GM18511 (cell line): ENCODE measurements at regions not wholly inside any gene's neighbourhood (a gene's known extent, or its start where the extent isn't known, plus 50 kb on each side); places are given as distances from the start of the nearest gene placed in this dataset.

Experiments used
- ATAC-seq: cut with Tn5 transposase; IDR thresholded peaks from one replicate; pipeline ENCODE4 v1.9.1; 2021; ENCODE audit warnings: mild to moderate bottlenecking, moderate library complexity; ENCODE audit not compliant: unreplicated experiment

DNA sequence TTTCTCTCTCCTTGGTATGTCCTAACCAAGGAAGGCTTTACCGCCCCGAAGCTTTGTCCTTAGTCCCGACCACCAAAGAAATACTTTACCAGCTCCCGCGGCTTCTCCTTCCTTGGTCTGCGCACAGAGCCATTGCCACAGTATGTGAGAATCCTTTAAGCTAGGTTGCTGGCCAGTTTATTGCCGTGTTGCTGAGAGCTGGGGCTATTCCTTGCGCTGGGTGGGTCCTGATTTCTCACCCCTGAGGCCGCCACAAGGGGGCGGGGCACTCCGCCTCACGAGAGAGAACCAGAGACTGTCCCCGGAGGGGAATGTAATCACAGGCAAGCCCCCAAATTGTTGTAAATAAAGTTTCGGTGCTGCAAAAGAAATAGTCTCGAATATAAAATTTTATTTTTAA is 331.0 kb upstream of the PCDH10 start:
- no peak for ATAC-seq

DNA sequence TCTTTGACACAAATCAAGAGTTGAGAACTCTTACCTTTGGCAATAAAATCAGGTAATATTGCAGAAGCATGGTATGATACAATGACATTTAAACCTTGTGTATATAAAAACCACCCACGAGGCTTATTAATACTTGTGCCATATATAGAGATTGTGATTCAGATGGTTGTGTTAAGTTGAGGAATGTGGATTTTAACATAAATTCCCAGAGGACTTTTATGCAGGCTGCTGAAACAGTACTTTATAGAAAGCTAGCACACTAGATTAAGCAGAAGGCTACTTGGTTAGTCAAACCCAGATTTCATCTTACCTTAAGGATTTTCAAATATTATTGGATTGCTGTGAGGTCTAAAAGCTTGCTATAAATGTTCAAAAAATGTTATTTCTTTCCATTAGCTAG is 325.7 kb upstream of the PCDH10 start:
- ATAC-seq: no peak

DNA sequence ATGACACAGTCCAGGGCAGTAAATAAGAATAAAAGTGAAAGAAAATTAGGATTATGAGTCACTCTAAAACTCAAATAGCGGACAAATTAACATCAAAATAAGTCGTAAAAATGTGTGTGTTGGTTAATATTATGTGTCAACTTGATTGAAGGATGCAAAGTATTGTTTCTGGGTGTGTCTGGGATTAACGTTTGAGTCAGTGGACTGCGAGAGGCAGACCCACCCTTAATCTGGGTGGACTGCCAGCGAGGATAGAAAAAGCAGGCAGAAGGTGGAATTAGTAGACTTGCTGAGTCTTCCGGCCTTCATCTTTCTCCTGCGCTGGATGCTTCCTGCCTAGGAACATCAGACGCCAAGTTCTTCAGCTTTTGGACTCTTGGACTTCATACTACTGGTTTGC is 324.3 kb upstream of the PCDH10 start:
- ATAC-seq: no peak

GRCh38 chr4:132827522-132827921 is 321.6 kb upstream of the PCDH10 start:
- ATAC-seq: peak; percentile 72

DNA sequence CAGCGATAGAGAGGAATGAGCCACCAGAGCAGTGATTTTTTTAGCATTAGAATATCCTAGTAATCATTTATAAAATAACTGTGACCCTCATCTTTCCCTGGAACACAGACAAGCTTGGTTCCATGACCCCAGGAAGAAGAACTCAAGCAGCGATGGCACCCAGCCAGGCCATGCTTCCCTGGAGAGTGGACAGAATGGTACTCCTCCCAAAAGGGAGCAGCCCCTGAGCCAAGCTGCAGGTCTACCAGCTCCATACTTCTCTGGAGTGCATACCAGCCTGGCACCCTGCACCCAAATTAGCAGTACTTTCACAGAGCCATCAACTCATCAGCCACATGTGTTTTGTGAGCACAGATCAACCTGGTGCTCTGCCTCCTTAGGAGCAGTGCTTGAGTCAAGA is 310.9 kb upstream of the PCDH10 start:
- no peak for ATAC-seq

GRCh38 chr4:132839070-132839469 is 310.0 kb upstream of the PCDH10 start:
- ATAC-seq: no peak

DNA sequence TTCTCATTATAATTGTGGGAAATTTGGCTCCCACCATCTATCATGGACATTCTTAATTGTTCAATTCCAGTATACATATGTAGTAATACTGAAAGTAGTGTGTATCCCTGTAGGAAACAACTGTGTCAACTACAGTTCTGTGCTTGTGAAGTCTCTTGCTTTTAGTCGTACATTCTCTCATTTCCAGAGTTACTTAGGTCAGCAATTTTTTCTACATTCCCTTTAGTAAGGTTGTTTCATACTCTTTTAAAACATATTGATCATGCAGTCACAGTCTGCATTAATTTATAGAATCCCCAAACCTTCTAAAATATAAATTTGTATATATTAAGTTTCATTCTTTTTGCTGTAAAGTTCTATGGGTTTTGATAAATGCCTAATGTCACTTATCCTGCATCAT is 289.2 kb upstream of the PCDH10 start:
- ATAC-seq: no peak

GRCh38 chr4:132860976-132861375 is 288.1 kb upstream of the PCDH10 start:
- no peak for ATAC-seq

GRCh38 chr4:132863619-132864018 is 285.5 kb upstream of the PCDH10 start:
- no peak for ATAC-seq

- ATAC-seq: no peak
Observed at GRCh38 chr4:132865458-132865857, 283.6 kb upstream of the PCDH10 start.

DNA sequence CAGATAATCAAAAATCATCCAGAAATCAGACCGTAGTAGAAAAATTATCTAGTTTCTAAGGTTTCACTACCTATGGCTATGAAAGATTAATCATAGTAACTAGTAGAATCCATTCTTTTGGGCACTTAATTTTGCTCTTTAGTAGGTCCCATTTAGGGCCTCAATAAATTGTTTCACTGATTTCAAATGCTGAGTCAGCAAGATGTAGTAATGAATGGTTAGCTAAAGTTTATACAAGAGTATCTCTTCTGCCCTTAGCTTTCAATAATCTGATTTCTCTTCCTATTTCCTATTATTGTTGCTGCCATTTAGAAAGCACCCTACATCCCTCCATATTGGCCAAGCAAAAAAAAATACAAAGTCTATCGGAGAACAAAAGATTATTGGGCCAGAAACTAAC is 283.2 kb upstream of the PCDH10 start:
- ATAC-seq: no peak

DNA sequence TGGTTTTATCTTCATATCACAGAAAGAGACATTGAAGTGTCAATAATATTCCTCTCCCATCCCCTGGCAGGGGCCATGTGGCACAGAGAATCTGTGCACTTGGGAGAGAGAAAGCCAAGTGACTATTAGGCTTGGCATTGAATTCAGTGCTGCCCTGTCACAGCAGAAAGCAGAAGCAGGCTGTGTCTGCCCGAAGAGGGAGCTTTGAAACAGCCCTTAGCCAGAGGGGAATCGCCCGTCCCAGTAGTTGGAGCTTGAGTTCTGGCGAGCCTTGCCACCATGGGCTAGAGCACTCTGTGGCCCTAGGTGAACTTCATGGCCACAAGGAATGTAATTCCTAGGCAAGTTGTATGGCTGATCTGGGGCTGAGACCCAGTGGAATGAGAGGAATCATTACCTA is 282.5 kb upstream of the PCDH10 start:
- no peak for ATAC-seq

DNA sequence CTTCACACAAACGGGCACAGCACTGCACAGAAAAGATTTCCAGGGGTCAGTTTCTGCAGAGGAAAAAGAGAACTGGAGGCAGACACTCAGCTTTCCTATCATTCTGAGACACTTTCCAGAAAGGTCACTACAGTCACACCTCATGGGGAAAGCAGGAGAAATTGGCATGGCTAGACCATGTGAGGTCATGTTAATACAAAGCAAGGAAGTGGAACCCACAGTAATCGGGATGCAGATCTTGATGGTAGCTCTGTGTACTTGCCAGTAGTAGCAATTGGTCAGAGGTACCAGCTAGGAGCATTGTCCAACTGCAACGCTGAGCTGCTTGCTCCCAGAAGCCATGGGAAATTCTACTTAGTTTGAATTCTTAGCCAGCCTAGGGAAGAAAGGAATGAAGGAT is 255.3 kb upstream of the PCDH10 start:
- no peak for ATAC-seq

GRCh38 chr4:132901224-132901623 is 247.9 kb upstream of the PCDH10 start:
- no peak for ATAC-seq

DNA sequence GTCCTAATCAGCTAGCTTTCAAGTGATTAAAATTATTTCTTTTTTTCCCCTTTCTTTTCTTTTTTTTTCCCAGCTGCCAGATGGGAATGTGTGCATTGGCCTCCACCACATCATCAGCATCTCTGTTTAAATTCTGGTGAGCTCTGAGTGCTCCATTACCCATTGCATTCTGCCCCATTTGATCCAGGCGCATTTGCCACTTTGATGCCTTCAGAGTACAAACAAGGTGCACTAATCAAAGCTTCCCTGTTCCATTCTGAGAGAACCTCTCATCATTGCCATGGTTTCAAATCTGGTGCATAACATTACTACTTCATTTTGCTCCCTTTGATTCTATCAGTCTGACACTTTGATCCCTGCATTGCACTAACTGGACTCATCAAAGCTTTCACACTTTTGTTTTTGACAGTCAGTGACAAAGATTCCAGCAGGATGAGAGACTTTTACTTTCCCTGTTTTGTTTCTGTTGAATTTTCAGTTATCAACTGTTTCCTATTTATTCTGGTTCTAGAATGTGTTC is 238.8 kb upstream of the PCDH10 start:
- ATAC-seq: no peak

- no peak for ATAC-seq
Observed at GRCh38 chr4:132918096-132918495, 231.0 kb upstream of the PCDH10 start.

DNA sequence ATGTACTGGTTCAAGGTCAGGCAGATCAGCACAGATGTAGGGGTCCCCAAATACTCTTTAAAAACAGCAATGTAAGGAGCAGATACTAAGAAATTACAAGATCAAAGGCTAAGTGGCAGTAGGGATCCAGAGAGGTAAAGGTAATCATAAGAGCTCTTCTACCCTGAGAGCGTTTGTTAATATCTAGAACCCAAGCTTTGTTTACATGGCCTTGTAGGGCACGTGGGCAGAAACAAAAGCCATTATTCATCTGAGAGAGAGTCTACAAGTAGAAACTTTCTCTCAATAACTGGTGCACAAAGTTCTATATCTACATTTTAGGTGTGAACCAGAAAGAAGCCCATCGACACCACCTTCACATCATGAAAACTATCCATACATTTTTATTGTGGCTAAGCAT is 225.6 kb upstream of the PCDH10 start:
- ATAC-seq: no peak

DNA sequence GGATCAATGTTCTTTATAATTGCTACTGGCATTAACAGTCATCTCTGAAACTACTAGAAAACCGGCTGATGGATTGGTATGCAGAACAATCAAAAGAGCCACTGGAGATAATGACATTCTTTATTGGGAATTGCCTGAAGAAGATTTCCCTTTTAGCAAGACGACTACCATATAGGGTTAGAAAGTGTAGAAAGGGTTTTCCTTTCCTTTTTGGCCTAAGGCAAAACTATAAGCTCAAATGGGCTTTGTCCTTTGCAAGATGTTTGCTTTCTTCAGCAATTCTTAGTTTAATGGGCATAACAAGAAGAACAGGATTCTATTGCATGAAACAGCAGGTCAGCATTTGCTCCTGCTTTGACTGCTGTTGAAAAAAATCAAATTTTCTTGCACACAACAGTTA is 214.2 kb upstream of the PCDH10 start:
- no peak for ATAC-seq

GRCh38 chr4:132955146-132955545 is 193.9 kb upstream of the PCDH10 start:
- no peak for ATAC-seq

- ATAC-seq: no peak
Observed at GRCh38 chr4:132956962-132957361, 192.1 kb upstream of the PCDH10 start.

GRCh38 chr4:132958457-132959263 is 190.4 kb upstream of the PCDH10 start:
- no peak for ATAC-seq

DNA sequence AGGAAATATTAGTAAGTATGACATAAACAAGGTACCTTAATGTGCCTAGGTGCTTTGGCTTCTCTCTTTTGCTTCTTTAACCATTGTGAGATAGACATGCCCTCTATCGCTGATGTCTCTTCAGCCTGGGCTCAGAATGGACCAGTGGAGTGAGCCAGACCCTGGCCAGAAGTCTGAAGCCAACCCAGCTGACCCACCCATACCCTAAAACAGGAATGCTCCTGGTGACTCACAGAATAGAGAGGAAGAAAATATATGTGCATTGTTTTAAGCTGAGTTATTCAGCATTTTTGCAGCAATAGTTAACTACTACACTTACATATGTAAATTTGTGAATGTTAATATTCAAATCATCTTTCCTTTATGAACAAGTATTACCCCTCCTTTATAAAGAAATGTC is 167.5 kb upstream of the PCDH10 start:
- no peak for ATAC-seq

DNA sequence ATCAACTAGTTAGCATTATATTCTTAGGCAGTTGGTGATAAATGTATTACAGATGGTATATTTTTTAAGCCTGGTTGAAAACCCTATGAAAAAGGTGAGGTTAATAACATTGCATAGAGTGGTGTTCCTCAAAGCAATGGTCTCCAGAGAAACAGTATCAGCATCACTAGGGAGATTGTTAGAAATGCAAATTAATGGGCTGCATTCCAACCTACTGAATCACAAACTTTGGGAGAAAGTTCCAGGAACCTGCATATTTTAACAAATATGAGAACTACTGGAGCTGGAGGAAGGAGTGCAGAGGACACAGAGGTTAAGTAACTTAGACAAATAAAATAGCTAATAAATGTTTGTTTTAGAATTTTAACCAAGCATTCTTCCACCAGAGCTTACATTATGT is 166.9 kb upstream of the PCDH10 start:
- no peak for ATAC-seq
